Osteocyte (in vitro differentiated cells): ENCODE measurements at regions not wholly inside any gene's neighbourhood (a gene's known extent, or its start where the extent isn't known, plus 50 kb on each side); places are given as distances from the start of the nearest gene placed in this dataset.

ENCODE experiments used
- DNase-seq: peaks from one replicate; pipeline ENCODE4 v3.0.0; 2021; ENCODE audit warnings: mixed read lengths; ENCODE audit not compliant: unreplicated experiment; ENCODE audit errors: extremely low spot score
- H3K27ac Mint-ChIP-seq: one replicate; pipeline ENCODE4 v1.8.0; 2021; ENCODE audit warnings: mild to moderate bottlenecking, mixed read lengths; ENCODE audit not compliant: unreplicated experiment
- H3K27me3 Mint-ChIP-seq: one replicate; pipeline ENCODE4 v1.8.0; 2021; ENCODE audit warnings: mixed read lengths; ENCODE audit not compliant: unreplicated experiment
- H3K36me3 Mint-ChIP-seq: one replicate; pipeline ENCODE4 v1.8.0; 2021; ENCODE audit warnings: mixed read lengths; ENCODE audit not compliant: unreplicated experiment
- H3K4me1 Mint-ChIP-seq: one replicate; pipeline ENCODE4 v1.8.0; 2021; ENCODE audit warnings: mixed read lengths; ENCODE audit not compliant: unreplicated experiment
- H3K4me3 Mint-ChIP-seq: one replicate; pipeline ENCODE4 v1.8.0; 2021; ENCODE audit warnings: mild to moderate bottlenecking, moderate library complexity, mixed read lengths; ENCODE audit not compliant: unreplicated experiment
- H3K9me3 Mint-ChIP-seq: one replicate; pipeline ENCODE4 v1.8.0; 2021; ENCODE audit warnings: mixed read lengths; ENCODE audit not compliant: unreplicated experiment
- CTCF ChIP-seq: fragments of 200-600 bp; sonication (generic); IDR thresholded peaks from 2 replicates; pipeline ENCODE4 v1.5.0; 2021; ENCODE audit warnings: antibody characterized with exemption, mild to moderate bottlenecking, moderate library complexity

GRCh38 chr15:69666441-69666882 is 213.8 kb downstream of the RPLP1 start:
- TF ChIP-seq CTCF, result no peak
- DNase-seq, result no peak
- H3K36me3 Mint-ChIP-seq, result no peaks in the 10 kb centered on the region
- peaks cover 6% of the 10 kb centered on the region for H3K4me1 Mint-ChIP-seq
- no peaks in the 10 kb centered on the region for H3K9me3 Mint-ChIP-seq
- H3K27me3 Mint-ChIP-seq, result peaks cover 27% of the 10 kb centered on the region
- no peak overlapping the region for H3K4me3 Mint-ChIP-seq
- no peak overlapping the region for H3K27ac Mint-ChIP-seq

GRCh38 chr15:69666921-69667811 is 214.5 kb downstream of the RPLP1 start:
- Mint-ChIP-seq H3K36me3 (no peaks in the 10 kb centered on the region), H3K4me1 (peaks cover 6% of the 10 kb centered on the region), H3K27ac (no peak overlapping the region), H3K9me3 (no peaks in the 10 kb centered on the region), H3K4me3 (no peak overlapping the region), H3K27me3 (peaks cover 29% of the 10 kb centered on the region)
- TF ChIP-seq CTCF, result no peak
- DNase-seq, result no peak

- Mint-ChIP-seq H3K9me3 (no peaks in the 10 kb centered on the region), H3K4me3 (no peak overlapping the region), H3K36me3 (no peaks in the 10 kb centered on the region), H3K27me3 (peaks cover 28% of the 10 kb centered on the region), H3K4me1 (peaks cover 6% of the 10 kb centered on the region), H3K27ac (no peak overlapping the region)
- TF ChIP-seq CTCF, result no peak
- no peak for DNase-seq
Measured at GRCh38 chr15:69668039-69668705, 215.6 kb downstream of the RPLP1 start.

GRCh38 chr15:69668963-69669362 is 216.3 kb downstream of the RPLP1 start:
- DNase-seq, result no peak
- H3K4me1 Mint-ChIP-seq, result peaks cover 6% of the 10 kb centered on the region
- H3K9me3 Mint-ChIP-seq, result no peaks in the 10 kb centered on the region
- no peak for TF ChIP-seq CTCF
- H3K4me3 Mint-ChIP-seq, result no peak overlapping the region
- H3K27ac Mint-ChIP-seq, result no peak overlapping the region
- peaks cover 30% of the 10 kb centered on the region for H3K27me3 Mint-ChIP-seq
- H3K36me3 Mint-ChIP-seq, result no peaks in the 10 kb centered on the region

- peaks cover 6% of the 10 kb centered on the region for H3K4me1 Mint-ChIP-seq
- no peaks in the 10 kb centered on the region for H3K36me3 Mint-ChIP-seq
- no peak for TF ChIP-seq CTCF
- no peaks in the 10 kb centered on the region for H3K9me3 Mint-ChIP-seq
- DNase-seq, result no peak
- peaks cover 32% of the 10 kb centered on the region for H3K27me3 Mint-ChIP-seq
- no peak overlapping the region for H3K4me3 Mint-ChIP-seq
- H3K27ac Mint-ChIP-seq, result no peak overlapping the region
Measured at GRCh38 chr15:69669446-69669845, 216.8 kb downstream of the RPLP1 start.
